HL-60 (cell line): ENCODE measurements at regions not wholly inside any gene's neighbourhood (a gene's known extent, or its start where the extent isn't known, plus 50 kb on each side); places are given as distances from the start of the nearest gene placed in this dataset.

ENCODE experiments used
- DNase-seq, 2 experiments: peaks; one replicate each; pipeline ENCODE4 v3.0.0-alpha.2; 2010 to 2020; ENCODE audit warnings: low read depth in 1 of 2, low spot score in 1 of 2
- H3K27ac ChIP-seq: fragments of 250-450 bp; sonication (Bioruptor Pico); replicated peaks from 2 replicates; pipeline ENCODE4 v1.5.1; 2020; ENCODE audit warnings: mild to moderate bottlenecking, moderate library complexity
- H3K27me3 ChIP-seq: fragments of 250-450 bp; sonication (Bioruptor Pico); 2 replicates; pipeline ENCODE4 v1.5.1; 2021; ENCODE audit warnings: mild to moderate bottlenecking, moderate library complexity; ENCODE audit not compliant: insufficient read depth, poor library complexity, severe bottlenecking
- H3K4me3 ChIP-seq: replicated peaks from 2 replicates; pipeline ENCODE4 v1.5.1; 2011; ENCODE audit warnings: mild to moderate bottlenecking, control low read depth, low read length; ENCODE audit not compliant: insufficient read depth
- CTCF ChIP-seq: IDR thresholded peaks from one replicate; pipeline ENCODE4 v1.5.1; 2011; ENCODE audit warnings: low read length, control low read depth, inconsistent platforms; ENCODE audit not compliant: insufficient read depth
- GABPA ChIP-seq: IDR thresholded peaks from 2 replicates; pipeline ENCODE4 v1.6.1; 2012; ENCODE audit warnings: low read depth
- POLR2AphosphoS5 ChIP-seq: IDR thresholded peaks from 2 replicates; pipeline ENCODE4 v1.6.1; 2012; ENCODE audit warnings: low read depth
- SPI1 ChIP-seq: IDR thresholded peaks from 2 replicates; pipeline ENCODE4 v1.6.1; 2012; ENCODE audit warnings: low read depth, mild to moderate bottlenecking, borderline replicate concordance
- TF ChIP-seq, protein P1 (sequence below): IDR thresholded peaks from 2 replicates; pipeline ENCODE4 v1.6.1; 2012; ENCODE audit warnings: low read depth; ENCODE audit not compliant: insufficient replicate concordance

GRCh38 chr10:35824704-35825103 is 182.6 kb upstream of the FZD8 start:
- H3K27ac ChIP-seq, result no peak overlapping the region
- no peaks in the 10 kb centered on the region for H3K27me3 ChIP-seq
- DNase-seq, result no peak
- TF ChIP-seq POLR2AphosphoS5, result no peak
- no peak for TF ChIP-seq CTCF
- TF ChIP-seq SPI1, result no peak
- no peak for TF ChIP-seq GABPA
- TF ChIP-seq, protein P1, sequence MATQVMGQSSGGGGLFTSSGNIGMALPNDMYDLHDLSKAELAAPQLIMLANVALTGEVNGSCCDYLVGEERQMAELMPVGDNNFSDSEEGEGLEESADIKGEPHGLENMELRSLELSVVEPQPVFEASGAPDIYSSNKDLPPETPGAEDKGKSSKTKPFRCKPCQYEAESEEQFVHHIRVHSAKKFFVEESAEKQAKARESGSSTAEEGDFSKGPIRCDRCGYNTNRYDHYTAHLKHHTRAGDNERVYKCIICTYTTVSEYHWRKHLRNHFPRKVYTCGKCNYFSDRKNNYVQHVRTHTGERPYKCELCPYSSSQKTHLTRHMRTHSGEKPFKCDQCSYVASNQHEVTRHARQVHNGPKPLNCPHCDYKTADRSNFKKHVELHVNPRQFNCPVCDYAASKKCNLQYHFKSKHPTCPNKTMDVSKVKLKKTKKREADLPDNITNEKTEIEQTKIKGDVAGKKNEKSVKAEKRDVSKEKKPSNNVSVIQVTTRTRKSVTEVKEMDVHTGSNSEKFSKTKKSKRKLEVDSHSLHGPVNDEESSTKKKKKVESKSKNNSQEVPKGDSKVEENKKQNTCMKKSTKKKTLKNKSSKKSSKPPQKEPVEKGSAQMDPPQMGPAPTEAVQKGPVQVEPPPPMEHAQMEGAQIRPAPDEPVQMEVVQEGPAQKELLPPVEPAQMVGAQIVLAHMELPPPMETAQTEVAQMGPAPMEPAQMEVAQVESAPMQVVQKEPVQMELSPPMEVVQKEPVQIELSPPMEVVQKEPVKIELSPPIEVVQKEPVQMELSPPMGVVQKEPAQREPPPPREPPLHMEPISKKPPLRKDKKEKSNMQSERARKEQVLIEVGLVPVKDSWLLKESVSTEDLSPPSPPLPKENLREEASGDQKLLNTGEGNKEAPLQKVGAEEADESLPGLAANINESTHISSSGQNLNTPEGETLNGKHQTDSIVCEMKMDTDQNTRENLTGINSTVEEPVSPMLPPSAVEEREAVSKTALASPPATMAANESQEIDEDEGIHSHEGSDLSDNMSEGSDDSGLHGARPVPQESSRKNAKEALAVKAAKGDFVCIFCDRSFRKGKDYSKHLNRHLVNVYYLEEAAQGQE, result no peak
- no peak overlapping the region for H3K4me3 ChIP-seq

- DNase-seq, result no peak
- no peaks in the 10 kb centered on the region for H3K27me3 ChIP-seq
- no peak for TF ChIP-seq POLR2AphosphoS5
- TF ChIP-seq CTCF, result no peak
- TF ChIP-seq GABPA, result no peak
- TF ChIP-seq, protein P1, result no peak
- no peak for TF ChIP-seq SPI1
- no peak overlapping the region for H3K4me3 ChIP-seq
- H3K27ac ChIP-seq, result no peak overlapping the region
Observed at GRCh38 chr10:35822316-35822715, 180.2 kb upstream of the FZD8 start.

DNA sequence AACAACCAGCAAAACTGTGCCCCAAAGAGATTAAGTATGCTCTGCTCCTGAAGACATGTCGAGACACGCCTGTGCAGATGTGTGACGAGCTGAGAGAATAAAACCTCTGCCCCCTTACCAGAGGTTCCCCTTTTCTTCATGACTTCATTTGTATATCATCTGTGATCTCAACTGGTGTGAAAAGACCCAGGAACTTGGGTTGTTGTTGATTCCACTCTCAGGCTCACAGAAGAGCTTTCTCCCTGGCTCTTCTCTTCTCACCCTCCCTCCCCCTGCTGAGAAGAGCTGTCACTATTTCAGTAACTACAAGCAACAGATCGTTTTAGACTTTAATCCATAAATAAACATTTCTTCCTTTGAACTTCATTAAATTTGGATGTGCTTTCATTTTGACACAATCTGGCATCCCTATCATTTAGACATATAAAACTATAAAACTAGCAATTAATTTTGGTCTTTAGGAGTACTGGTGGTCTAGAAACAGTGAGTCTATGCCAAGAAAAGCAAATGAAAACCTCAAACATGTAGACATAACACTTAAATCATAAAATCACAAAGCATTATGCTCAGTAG is 179.3 kb upstream of the FZD8 start:
- Histone ChIP-seq H3K27me3 (no peaks in the 10 kb centered on the region), H3K27ac (no peak overlapping the region), H3K4me3 (no peak overlapping the region)
- TF ChIP-seq SPI1, result no peak
- no peak for TF ChIP-seq GABPA
- TF ChIP-seq POLR2AphosphoS5, result no peak
- TF ChIP-seq, protein P1, result no peak
- no peak for DNase-seq
